GM21515 (cell line): ENCODE measurements at regions not wholly inside any gene's neighbourhood (a gene's known extent, or its start where the extent isn't known, plus 50 kb on each side); places are given as distances from the start of the nearest gene placed in this dataset.
"Not testable (repeated sequence)": the region's sequence is repeated elsewhere in the genome, so short reads cannot be mapped to it uniquely, and the experiment has no call there.

ENCODE experiments used
- ATAC-seq: cut with Tn5 transposase; IDR thresholded peaks from one replicate; pipeline ENCODE4 v1.9.1; 2021; ENCODE audit not compliant: unreplicated experiment

DNA sequence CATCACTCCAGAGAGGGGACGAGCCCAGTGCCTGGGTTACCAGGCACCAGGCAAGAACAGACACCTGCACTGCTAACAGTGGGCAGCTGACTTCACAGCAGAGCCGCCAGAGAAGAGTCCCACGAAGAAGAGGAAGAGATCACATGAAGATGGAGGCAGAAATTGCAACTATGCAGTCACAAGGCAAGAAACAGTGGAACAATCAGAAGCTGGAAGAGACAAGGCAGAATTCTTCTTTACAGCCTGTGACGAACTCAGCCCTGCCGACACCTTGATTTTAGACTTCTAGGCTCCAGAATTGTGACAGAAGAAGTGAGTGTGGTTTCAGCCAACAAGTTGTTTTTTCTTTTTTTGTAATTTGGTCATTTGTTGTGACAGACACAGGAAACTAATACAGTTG is 59.2 kb downstream of the IL12A start:
- ATAC-seq = no peak

DNA sequence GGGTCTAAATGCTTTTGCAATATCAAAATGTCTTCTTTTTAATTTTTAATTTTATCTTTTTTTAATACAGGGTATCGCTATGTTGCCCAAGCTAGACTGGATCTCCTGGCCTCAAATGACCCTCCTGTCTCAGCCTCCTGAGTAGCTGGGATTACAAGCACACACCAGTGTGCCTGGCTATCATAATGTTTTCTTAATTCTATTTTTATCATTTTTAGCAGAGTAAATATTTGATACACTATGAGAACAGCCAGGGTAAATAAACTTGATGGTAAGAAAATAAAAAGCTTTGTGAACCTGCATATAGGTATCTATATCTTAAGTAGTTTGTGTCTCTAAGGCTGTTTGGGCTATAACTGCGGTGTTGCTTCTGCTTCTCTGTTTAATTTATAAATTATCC is 60.4 kb downstream of the IL12A start:
- ATAC-seq = no peak

DNA sequence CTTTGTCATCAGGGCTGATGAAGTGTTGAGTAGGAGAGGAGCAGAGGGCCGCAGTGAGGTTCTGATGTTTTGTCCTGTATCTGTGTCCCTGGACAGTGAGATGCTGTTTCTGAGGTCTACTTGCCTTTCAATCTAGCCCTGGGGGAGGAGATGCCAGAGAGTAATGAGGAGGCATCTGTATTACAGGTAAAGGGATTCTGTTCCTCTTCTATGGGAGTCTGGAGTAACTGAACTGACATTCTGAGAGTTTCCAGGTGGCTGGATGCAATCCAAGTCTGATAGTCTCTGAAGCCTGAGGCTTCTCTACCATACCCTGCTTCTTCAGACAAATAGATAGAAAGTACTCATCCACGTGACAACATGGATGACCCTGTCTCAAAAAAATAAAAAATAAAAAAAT is 60.9 kb downstream of the IL12A start:
- no peak for ATAC-seq

DNA sequence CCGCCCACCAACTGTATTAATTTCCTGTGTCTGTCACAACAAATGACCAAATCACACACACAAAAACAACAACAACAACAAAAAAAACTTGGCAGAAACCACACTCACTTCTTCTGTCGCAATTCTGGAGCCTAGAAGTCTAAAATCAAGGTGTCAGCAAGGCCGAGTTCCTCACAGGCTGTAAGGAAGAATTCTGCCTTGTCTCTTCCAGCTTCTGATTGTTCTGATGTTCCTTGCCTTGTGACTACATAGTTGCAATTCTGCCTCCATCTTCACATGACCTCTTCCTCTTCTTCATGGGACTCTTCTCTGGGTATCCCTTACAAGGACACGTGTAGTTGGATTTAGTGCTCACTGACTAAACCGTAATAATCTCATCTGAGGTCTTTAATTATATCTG is 61.4 kb downstream of the IL12A start:
- no peak for ATAC-seq

DNA sequence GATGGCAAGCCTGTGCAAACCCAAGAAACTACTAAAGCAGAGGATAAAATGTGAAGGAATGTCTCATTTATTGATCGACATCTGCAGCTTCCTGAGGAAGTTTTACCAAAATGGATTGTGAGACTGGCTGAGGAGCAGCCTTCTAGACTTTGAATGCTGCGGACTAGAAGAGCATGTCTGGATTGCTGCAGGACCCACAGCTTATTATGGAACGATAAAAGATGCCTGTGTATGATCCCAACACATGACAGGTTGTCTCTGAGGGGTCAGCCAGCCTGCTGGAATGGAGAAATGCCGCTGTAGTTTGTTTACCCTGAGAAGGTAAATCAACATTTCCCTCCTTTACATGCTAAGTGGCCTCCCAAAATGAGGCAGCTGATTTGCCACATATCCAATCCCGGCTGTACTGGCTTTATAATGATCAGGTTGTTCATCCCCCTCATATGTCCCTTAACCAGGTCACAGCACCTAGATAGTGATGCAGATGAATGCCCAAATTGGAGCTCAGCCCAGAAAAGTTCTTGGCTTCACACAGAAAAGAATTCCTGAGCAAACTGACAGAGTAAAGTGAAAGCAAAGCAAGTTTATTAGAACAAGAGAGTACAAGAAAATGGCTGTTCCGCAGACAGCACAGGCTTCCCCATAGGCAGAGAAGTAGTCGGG is 63.9 kb downstream of the IL12A start:
- ATAC-seq = no peak

DNA sequence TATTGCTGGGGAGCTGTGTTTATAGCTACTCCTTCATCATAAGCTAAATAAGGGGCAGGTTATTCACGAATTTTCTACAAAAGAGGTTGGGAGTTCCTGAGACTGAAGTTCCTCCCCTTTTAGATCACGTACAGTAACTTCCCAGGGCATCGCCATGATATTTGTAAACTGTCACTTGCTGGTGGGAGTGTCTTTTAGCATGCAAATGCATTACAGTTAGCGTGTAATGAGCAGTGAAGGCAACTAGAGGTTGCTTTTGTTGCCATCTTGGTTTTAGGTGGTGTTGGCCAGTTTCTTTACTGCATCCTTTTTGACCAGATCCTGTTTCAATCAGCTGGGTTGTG is 64.4 kb downstream of the IL12A start:
- ATAC-seq = no peak

DNA sequence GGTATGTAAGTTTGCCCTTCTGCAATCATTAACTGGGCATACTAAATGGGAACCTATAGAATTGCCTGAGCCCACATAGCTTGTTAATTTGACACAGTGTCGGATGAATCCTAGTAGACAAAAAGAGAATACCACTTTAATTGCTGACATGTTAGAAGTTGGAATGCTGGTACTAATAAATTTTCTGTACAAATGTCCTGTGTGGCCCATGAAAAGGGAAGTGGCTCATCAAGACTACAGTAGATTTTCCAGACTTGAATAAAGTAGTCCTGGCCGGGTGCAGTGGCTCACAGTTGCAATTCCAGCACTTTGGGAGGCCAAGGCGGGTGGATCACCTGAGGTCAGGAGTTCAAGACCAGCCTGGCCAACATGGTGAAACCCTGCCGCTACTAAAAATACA is 66.2 kb downstream of the IL12A start:
- not testable (repeated sequence) for ATAC-seq

DNA sequence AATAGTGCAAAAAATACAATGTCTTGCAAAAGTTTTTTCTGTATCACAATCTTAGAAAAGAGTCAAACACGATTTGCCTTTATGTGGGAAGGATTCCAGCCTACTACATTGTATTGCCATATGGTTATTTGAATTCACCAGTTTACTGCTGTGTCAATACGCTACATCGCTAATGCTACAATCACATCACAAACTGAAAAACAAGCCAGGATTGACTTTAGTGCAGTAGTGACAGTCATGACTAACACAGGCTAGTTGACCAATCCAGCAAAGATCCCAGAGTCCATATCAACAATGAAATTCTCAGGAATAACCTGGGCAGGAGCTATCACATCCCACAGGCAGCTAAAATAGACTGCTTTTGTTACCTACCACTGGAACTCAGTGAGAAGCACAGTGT is 67.0 kb downstream of the IL12A start:
- ATAC-seq = no peak

DNA sequence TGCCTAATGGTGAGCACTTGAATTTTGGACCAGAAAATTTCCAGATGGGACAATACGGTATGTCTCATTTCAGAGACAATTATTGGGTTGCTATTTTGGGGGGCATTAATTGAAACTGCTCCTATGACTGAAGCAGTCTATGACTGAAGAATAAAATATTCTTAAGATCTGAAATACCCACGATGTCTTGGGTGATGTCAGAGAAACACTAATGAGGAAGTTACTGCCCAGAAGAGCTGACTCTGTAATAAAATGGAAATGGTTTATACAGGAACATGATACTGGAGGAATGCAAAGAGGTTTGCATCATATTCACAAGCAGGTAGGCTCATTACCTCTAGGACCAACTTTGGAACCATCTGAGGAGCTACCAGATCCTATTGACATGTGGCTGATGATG is 68.7 kb downstream of the IL12A start:
- ATAC-seq = no peak

DNA sequence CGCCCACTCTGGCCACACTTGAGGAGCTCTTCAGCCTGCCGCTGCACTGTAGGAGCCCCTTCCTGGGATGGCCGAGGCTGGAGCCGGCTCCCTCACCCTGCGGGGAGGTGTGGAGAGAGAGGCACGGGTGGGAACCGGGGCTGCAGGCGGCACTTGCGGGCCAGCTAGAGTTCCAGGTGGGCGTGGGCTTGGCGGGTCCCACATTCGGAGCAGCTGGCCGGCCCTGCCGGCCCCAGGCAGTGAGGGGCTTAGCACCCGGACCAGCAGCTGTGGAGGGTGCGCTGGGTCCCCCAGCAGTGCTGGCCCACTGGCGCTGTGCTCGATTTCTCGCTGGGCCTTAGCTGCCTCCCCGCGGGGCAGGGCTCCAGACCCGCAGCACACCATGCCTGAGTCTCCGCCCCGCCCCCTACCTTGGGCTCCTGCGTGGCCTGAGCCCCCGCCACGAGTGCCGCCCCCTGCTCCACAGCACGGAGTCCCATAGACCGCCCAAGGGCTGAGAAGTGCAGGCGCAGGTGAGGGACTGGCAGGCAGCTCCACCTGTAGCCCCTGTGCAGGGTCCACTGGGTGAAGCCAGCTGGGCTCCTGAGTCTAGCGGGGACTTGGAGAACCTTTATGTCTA is 71.9 kb downstream of the IL12A start:
- no peak for ATAC-seq

DNA sequence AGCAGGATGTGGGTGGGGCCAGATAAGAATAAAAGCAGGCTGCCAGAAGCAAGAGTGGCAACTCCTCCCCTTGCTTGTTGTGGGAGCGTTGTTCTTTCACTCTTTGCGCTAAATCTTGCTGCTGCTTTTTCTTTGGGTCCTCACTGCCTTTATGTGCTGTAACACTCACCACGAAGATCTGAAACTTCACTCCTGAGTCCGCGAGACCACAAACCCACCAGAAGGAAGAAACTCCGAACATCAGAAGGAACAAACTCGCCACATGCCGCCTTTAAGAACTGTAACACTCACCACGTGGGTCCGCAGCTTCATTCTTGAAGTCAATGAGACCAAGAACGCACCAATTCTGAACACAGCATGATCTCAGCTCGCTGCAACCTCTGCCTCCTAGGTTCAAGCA is 72.9 kb downstream of the IL12A start:
- no peak for ATAC-seq

DNA sequence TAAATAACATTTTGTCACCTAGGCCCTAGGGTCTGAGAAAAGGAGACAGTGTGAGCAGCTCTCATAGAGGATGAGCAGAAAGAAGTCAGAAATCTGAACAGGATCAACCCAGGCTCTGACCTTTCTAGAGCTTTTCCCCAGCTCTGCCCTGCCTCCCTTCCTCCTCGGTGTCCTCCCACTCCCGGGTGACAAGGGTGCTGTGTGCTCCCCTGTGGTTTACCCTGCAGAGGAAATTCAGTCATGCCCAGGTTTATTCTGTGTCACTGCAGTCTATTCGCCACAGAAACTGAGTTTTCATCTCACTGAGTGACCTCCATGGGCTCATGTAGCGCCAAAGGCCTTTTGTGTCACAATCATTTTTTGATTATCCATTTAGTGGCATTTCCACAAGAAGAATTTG is 76.6 kb downstream of the IL12A start:
- ATAC-seq = no peak

DNA sequence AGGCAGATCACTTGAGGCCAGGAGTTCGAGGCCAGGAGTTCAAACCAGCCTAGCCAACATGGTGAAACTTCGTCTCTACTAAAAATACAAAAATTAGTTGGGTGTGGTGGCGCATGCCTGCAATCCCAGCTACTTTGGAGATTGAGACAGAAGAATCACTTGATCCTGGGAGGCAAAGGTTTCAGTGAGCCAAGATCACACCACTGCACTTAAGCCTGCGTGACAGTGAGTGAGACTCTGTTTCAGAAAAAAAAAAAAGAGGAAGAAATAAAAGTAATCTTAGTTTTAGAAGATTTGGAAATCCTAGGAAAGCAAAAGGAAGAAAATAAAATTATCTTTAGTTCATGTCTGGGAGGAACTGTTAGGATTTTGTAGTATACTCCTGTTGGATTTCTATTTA is 77.2 kb downstream of the IL12A start:
- no peak for ATAC-seq

DNA sequence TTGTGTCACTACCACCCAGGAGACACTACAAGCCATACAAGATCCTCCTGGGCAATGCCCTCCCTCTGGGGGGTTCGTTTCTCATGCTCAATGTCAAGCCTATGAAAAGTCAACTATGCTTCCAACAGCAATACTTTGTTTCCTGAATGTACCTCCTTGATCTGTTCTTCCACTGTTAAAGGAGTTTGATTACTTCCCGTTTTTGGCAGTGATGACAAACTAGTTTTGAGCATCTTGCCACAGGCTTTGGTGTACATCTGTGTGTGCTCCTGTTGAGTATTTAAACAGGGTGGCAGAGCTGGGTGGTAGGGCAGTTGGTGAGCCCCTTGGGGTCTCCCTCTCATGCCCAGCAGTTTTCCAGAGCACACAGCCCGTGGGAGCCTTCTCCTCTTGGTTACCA is 81.4 kb downstream of the IL12A start:
- ATAC-seq = no peak

DNA sequence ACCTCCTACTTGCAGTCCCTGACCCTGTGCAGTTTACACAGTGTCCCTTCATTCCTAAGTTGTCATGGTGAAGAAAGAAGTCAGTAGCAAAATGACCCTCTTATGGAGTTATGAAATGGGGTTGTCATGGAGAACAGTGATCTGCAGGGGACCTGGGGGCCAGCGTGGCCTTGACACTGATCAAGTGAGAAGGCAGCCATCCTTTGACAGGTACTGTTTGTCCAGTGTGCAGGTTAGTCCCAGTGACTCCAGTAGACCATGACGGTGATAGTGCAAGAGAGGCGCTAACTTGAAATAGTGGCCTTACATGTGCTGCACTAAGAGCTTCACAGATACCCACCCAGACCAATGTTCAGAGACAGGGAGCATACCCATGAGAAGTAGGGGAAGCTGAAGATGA is 87.9 kb downstream of the IL12A start:
- no peak for ATAC-seq

DNA sequence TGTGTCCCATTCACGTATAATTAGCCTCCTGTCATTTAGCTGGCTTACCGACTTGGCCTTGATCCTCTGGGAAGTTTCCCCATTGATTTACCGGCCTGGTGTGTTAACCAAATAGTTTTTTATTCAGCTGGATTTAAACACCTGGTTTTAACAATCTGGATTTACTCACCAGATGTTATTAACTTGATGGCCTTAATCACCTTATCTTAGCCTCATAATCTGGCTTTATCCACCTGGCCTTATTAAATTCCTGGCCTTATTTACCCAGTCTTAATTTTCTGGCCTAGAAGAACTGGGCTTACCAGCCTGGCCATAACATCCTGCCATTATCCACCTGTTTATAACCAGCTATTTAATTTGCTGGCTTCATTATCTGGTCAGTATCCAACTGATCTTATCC is 89.9 kb downstream of the IL12A start:
- no peak for ATAC-seq

DNA sequence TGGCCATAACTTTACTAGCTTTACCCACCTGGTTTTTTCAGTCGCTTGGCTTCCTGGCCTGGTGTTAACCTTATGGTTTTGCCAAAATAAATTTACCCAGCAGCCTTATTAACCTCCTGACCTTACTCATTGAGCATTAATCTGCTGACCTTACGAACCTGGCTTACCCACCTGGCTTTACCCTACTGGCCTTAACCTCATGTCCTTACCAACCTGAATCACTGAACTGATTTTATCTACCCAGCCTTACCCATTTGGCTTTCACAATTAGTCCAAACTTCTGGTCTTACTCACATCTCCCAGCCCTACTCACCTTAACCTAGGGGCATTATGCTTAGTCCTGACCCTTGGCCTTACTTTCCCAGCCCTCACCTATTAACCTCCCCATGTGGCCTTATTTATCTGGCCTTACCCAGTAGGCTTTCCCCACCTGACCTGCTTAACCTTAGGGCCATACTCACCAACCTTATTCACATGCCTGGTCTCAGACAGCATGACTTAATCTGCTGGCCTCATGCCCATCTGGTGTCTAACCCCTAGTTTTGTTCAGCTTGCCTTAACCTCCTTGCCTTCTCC is 93.4 kb downstream of the IL12A start:
- ATAC-seq = no peak

DNA sequence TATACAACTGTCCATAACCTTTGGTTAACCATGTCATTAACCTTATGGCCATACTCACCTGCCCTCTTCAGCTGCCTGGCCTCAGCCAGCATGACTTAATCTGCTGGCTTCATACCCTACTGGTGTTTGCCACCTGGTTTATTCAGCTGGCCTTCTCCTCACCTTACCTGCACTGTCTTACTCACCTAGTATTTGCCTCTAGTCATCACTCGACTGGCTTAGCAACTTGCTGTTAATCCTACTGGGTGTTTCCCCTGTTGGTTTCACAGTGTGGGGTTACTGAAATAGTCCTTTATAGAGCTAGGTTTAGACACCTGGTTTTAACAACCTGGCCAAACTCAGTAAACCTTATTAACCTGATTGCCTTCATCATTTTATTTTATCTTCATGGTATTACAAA is 96.4 kb downstream of the IL12A start:
- no peak for ATAC-seq

DNA sequence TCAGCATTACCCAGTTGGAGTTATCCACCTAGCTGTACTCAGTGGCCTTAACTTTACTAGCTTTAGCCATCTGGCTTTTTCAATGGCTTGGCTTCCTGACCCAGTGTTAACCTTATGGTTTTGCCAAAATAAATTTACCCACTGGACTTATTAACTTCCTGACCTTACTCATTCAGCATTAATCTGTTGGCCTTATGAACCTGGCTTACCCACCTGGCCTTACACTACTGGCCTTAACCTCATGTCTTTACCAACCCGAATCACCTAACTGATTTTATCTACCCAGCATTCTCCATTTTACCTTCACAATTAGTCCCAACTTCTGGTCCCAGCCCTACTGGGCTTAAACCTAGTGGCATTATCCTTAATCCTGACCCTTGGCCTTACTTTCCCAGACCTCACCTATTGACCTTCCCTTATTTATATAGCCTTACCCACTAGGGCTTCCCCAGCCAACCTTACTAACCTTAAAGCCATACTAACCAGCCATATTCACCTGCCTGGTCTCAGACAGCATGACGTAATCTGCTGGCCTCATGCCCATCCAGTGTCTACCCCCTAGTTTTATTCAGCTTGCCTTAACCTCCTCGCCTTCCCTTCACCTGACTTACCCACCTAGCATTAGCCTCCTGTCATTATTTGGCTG is 100.0 kb downstream of the IL12A start:
- no peak for ATAC-seq

DNA sequence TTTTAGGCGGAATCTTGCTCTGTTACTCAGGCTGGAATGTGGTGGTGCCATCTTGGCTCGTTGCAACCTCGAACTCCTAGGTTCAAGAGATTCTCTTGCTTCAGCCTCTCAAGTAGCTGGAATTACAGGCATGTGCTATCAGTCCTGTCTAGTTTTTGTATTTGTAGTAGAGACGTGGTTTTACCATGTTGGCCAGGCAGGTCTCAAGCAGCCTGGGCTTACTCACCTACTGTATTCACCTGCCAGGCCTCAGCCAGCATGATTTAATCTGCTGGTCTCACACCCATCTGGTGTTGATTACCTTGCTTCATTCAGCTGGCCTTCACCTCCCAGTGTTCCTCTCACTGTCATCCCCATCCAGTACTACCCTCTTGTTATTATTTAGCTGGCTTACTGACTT is 102.0 kb downstream of the IL12A start:
- no peak for ATAC-seq

DNA sequence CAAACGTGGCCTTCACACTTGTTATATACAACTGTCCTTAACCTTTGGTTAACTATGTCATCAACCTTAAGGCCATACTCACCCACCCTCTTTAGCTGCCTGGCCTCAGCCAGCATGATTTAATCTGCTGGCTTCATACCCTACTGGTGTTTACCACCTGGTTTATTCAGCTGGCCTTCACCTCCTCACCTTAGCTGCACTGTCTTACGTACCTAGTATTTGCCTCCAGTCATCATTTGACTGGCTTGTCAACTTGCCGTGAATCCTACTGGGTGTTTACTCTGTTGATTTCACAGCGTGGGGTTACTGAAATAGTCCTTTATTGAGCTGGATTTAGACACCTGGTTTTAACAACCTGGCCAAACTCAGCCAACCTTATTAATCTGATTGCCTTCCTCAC is 102.8 kb downstream of the IL12A start:
- no peak for ATAC-seq

DNA sequence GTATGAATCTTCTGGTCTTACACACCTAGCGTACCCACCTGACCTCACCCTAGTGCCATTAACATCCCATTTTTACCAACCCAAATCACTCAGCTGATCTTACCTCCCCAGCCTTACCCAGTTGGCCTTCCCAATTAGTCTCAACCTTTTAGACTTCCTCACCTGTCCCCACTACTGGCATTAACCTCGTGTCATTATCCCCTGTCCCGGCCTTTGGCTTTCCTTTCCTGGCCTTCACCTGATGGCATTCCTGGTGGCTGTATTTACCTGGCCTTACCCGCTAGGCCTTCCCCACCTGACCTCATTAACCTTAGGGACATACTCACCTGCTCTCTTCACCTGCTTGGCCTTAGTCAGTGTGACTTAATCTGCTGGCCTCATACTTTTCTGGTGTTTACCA is 104.1 kb downstream of the IL12A start:
- no peak for ATAC-seq

DNA sequence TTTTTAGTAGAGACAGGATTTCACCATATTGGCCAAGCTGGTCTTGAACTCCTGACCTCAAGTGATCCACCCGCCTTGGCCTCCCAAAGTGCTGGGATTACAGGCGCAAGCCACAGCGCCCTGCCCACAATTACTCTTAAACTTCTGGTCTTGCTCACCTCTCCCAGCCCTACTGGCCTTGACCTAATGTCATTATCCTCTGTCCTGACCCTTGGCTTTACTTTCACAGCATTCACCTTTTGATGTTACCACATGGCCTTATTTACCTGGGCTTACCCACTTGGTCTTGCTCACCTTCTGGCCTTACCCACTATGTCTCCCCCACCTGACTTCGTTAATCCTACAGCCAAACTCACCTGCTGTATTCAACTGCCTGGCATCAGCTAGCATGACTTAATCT is 105.9 kb downstream of the IL12A start:
- no peak for ATAC-seq
